ENCODE measurements at regions not wholly inside any gene's neighbourhood (a gene's known extent, or its start where the extent isn't known, plus 50 kb on each side); places are given as distances from the start of the nearest gene placed in this dataset.

- DNase-seq (ENCODE audit: low read depth), result no peak
- TF ChIP-seq MAX (IDR thresholded peaks at IDR 0.05; ENCODE audit: low read depth, low read length) (no peak), CTCF (IDR thresholded peaks at IDR 0.05; ENCODE audit: low read depth, low read length) (no peak), MYC (IDR thresholded peaks at IDR 0.05; ENCODE audit: low read depth, low read length) (no peak), POLR2A (IDR thresholded peaks at IDR 0.05; ENCODE audit: extremely low read depth, insufficient read length) (no peak)
- H3K4me3 ChIP-seq (ENCODE audit: low read depth, low read length), result no peak overlapping the region
These were observed 57.4 kb upstream of the RGS18 start for GRCh38 chr1:192100686-192101468.

GRCh38 chr1:192104128-192104527 is 54.1 kb upstream of the RGS18 start:
- no peak for DNase-seq (ENCODE audit: low read depth)
- TF ChIP-seq POLR2A (IDR thresholded peaks at IDR 0.05; ENCODE audit: extremely low read depth, insufficient read length) (no peak), MAX (IDR thresholded peaks at IDR 0.05; ENCODE audit: low read depth, low read length) (no peak), CTCF (IDR thresholded peaks at IDR 0.05; ENCODE audit: low read depth, low read length) (no peak), MYC (IDR thresholded peaks at IDR 0.05; ENCODE audit: low read depth, low read length) (no peak)
- H3K4me3 ChIP-seq (ENCODE audit: low read depth, low read length), result no peak overlapping the region

GRCh38 chr1:192104852-192105251 is 53.4 kb upstream of the RGS18 start:
- TF ChIP-seq POLR2A (IDR thresholded peaks at IDR 0.05; ENCODE audit: extremely low read depth, insufficient read length), result no peak
- TF ChIP-seq MYC (IDR thresholded peaks at IDR 0.05; ENCODE audit: low read depth, low read length), result no peak
- TF ChIP-seq CTCF (IDR thresholded peaks at IDR 0.05; ENCODE audit: low read depth, low read length), result no peak
- TF ChIP-seq MAX (IDR thresholded peaks at IDR 0.05; ENCODE audit: low read depth, low read length), result no peak
- no peak overlapping the region for H3K4me3 ChIP-seq (ENCODE audit: low read depth, low read length)
- no peak for DNase-seq (ENCODE audit: low read depth)

GRCh38 chr1:192108161-192108560 is 50.1 kb upstream of the RGS18 start:
- no peak for DNase-seq (ENCODE audit: low read depth)
- TF ChIP-seq MYC (IDR thresholded peaks at IDR 0.05; ENCODE audit: low read depth, low read length), result no peak
- no peak for TF ChIP-seq POLR2A (IDR thresholded peaks at IDR 0.05; ENCODE audit: extremely low read depth, insufficient read length)
- no peak overlapping the region for H3K4me3 ChIP-seq (ENCODE audit: low read depth, low read length)

Measured in NB4 (cell line).